Adrenal gland (tissue), 9 donors: ENCODE measurements at regions not wholly inside any gene's neighbourhood (a gene's known extent, or its start where the extent isn't known, plus 50 kb on each side); places are given as distances from the start of the nearest gene placed in this dataset.
"Not testable (repeated sequence)": the region's sequence is repeated elsewhere in the genome, so short reads cannot be mapped to it uniquely, and the experiment has no call there.

Experiments
- DNase-seq, 7 donors: peaks; one replicate each; pipeline ENCODE4 v3.0.0-alpha.2; 2019 to 2020
- H3K27ac ChIP-seq, 5 donors: fragments of 200-600 bp; sonication (generic) in 4 of 5; 1 replicate in 3 of 5; 2 replicates in 2 of 5; pipeline versions ENCODE4 v1.5.1 to v1.8.0; 2016 to 2020; ENCODE audit warnings: mild to moderate bottlenecking in 1 of 5
- H3K27me3 ChIP-seq: fragments of 200-600 bp; 2 replicates; pipeline ENCODE4 v1.8.0; 2021
- H3K36me3 ChIP-seq, 2 donors: fragments of 200-600 bp; replicated peaks in 1 of 2; 1 replicate in 1 of 2; 2 replicates in 1 of 2; pipeline versions ENCODE4 v1.5.1 to v1.8.0; 2018 to 2022
- H3K4me1 ChIP-seq, 2 donors: fragments of 200-600 bp; replicated peaks in 1 of 2; 1 replicate in 1 of 2; 2 replicates in 1 of 2; pipeline versions ENCODE4 v1.5.1 to v1.8.0; 2018 to 2021
- H3K4me3 ChIP-seq, 4 donors: fragments of 200-600 bp; sonication (generic) in 3 of 4; one replicate each; pipeline ENCODE4 v1.5.1; 2016 to 2018
- H3K9me3 ChIP-seq, 3 donors: fragments of 200-600 bp; sonication (generic) in 1 of 3; replicated peaks in 1 of 3; 1 replicate in 2 of 3; 2 replicates in 1 of 3; pipeline versions ENCODE4 v1.5.1 to v1.8.0; 2016 to 2021
- POLR2A ChIP-seq, 2 donors: fragments of 450-650 bp; IDR thresholded peaks; one replicate each; pipeline ENCODE4 v1.6.1; 2017; ENCODE audit warnings: antibody characterized with exemption in 2 of 2, mild to moderate bottlenecking in 2 of 2, moderate library complexity in 1 of 2
- WGBS, 4 donors: extraction: QIAGEN DNeasy Blood & Tissue Kit in 2 of 4; methylation state at CpG; one replicate each; pipeline versions ENCODE4 v1.1.5 to v1.1.7; 2013 to 2017; 5-methylcytosine and 5-hydroxymethylcytosine counted together
- intact Hi-C, 2 donors: fragments of 100-400 bp; cut with DNase I; formaldehyde crosslinking; loops; one replicate each; pipeline versions ENCODE4 v1.14.1 to v1.15.0; 2022 to 2023
- TF ChIP-seq, protein P1 (sequence below), 6 experiments: fragments of 450-650 bp in 4 of 6; fragments of 200-600 bp in 2 of 6; sonication (generic) in 1 of 6; IDR thresholded peaks; 1 replicate in 5 of 6; 2 replicates in 1 of 6; pipeline versions ENCODE4 v1.5.1 to v1.8.0; 2016 to 2021; ENCODE audit warnings: antibody characterized with exemption in 6 of 6, mild to moderate bottlenecking in 2 of 6, moderate library complexity in 1 of 6
- donor health status: healthy with polysubstance abuse.
- donor health status: Bipolar disorder and iron deficiency.
- donor health status: DM: yes; HTN: yes; CAD: no.
- donor health status: DM: no; HTN: no; CAD: no.
- donor health status: DM: no; HTN: no; CAD: no.

DNA sequence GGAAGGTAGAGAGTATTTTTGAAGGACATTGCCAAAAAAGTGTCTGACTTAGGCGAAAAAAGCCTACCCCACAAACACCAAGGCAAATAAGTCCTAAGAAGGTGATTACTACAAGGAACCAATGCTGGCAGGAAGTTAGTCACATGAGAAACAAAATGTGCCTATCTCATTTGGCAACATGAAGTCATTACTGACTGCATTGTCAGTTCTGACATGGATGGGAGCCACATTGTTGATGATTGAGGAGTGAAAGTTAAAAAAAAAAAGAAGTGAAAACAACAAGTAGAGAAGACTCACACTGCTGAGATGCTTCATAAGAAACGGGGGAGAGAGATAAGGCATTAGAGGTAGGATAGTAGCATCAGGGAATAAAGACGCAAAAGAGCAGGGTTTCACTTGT, 141.5 kb upstream of the FAT3 start:
- no peak for TF ChIP-seq POLR2A (IDR thresholded peaks at IDR 0.05)
- TF ChIP-seq, protein P1, sequence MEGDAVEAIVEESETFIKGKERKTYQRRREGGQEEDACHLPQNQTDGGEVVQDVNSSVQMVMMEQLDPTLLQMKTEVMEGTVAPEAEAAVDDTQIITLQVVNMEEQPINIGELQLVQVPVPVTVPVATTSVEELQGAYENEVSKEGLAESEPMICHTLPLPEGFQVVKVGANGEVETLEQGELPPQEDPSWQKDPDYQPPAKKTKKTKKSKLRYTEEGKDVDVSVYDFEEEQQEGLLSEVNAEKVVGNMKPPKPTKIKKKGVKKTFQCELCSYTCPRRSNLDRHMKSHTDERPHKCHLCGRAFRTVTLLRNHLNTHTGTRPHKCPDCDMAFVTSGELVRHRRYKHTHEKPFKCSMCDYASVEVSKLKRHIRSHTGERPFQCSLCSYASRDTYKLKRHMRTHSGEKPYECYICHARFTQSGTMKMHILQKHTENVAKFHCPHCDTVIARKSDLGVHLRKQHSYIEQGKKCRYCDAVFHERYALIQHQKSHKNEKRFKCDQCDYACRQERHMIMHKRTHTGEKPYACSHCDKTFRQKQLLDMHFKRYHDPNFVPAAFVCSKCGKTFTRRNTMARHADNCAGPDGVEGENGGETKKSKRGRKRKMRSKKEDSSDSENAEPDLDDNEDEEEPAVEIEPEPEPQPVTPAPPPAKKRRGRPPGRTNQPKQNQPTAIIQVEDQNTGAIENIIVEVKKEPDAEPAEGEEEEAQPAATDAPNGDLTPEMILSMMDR (IDR thresholded peaks at IDR 0.05) = no peak

DNA sequence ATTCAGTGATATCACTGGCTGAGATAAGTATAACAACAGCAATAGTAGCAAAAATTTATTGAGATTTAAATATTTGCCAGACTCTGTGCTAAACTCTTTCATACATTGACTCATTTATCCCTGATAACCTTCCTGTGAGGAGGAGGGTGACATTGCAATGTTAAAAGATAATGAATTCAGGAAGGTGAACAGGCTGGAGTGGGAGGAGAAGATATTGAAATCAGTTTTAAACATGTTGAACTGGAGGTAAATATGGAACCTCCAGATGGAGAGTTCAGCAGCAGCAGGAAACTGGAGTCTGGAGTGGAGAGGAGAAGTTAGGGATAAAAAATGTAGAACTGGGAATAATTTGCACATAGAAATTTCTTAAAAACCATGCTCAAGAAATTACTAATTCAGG, 142.0 kb upstream of the FAT3 start:
- H3K4me3 ChIP-seq = no peak overlapping the region
- intact Hi-C loops = no loop called here
- no peaks in the 10 kb centered on the region for H3K36me3 ChIP-seq
- H3K4me1 ChIP-seq = no peaks in the 10 kb centered on the region
- H3K27me3 ChIP-seq = no peaks in the 10 kb centered on the region
- no peak for DNase-seq
- TF ChIP-seq POLR2A (IDR thresholded peaks at IDR 0.05) = no peak
- TF ChIP-seq, protein P1 (IDR thresholded peaks at IDR 0.05) = no peak
- no peak overlapping the region for H3K27ac ChIP-seq
- H3K9me3 ChIP-seq = no peaks in the 10 kb centered on the region

More for the DNA sequence above, 141.5 kb upstream of the FAT3 start:
- Histone ChIP-seq H3K27me3 (no peaks in the 10 kb centered on the region), H3K4me3 (no peak overlapping the region), H3K4me1 (no peaks in the 10 kb centered on the region), H3K36me3 (no peaks in the 10 kb centered on the region), H3K27ac (no peak overlapping the region), H3K9me3 (no peaks in the 10 kb centered on the region)
- 53 to 73% (median 64%) methylated on average over 3 of the region's 3 CpGs for whole genome bisulfite sequencing, 4 donors
- intact Hi-C loops = no loop called here
- no peak for DNase-seq

DNA sequence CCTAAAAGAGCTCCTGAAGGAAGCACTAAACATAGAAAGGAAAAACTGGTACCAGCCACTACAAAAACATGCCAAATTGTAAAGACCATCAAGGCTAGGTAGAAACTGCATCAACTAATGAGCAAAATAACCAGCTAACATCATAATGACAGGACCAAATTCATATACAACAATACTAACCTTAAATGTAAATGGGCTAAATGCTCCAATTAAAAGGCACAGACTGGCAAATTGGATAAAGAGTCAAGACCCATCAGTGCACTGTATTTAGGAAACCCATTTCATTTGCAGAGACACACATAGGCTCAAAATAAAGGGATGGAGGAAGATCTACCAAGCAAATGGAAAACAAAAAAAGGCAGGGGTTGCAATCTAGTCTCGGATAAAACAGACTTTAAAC, 150.1 kb upstream of the FAT3 start:
- WGBS, 4 donors = 65 to 84% (median 74%) methylated on average over 1 of the region's 1 CpG
- H3K27ac ChIP-seq, H3K4me3 ChIP-seq, H3K9me3 ChIP-seq, H3K36me3 ChIP-seq, intact Hi-C loops, DNase-seq, H3K27me3 ChIP-seq, H3K4me1 ChIP-seq: not testable (repeated sequence)

DNA sequence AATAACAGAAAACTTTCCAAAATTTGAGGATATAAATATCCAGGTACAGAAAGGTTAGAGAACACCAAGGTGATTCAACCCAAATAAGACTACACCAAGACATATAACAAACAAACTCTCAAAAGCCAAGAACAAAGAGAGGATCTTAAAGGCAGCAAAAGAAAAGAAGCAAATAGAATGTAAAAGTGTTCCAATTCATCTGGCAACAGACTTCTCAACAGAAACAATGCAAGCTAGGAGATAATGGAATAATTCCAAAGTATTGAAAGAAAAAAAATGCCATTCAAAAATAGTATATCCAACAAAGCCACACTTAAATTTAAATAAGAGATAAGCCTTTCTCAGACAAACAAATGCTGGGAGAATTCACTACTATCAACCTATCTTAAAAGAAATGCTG, 153.0 kb upstream of the FAT3 start:
- no peak for TF ChIP-seq POLR2A (IDR thresholded peaks at IDR 0.05)
- TF ChIP-seq, protein P1 (IDR thresholded peaks at IDR 0.05) = no peak
- Histone ChIP-seq H3K27ac (no peak overlapping the region), H3K36me3 (no peaks in the 10 kb centered on the region), H3K9me3 (peaks cover 0 to 6% (median 0%) of the 10 kb centered on the region in 3 donors), H3K27me3 (no peaks in the 10 kb centered on the region), H3K4me3 (no peak overlapping the region), H3K4me1 (no peaks in the 10 kb centered on the region)
- intact Hi-C loops = no loop called here
- no peak for DNase-seq

DNA sequence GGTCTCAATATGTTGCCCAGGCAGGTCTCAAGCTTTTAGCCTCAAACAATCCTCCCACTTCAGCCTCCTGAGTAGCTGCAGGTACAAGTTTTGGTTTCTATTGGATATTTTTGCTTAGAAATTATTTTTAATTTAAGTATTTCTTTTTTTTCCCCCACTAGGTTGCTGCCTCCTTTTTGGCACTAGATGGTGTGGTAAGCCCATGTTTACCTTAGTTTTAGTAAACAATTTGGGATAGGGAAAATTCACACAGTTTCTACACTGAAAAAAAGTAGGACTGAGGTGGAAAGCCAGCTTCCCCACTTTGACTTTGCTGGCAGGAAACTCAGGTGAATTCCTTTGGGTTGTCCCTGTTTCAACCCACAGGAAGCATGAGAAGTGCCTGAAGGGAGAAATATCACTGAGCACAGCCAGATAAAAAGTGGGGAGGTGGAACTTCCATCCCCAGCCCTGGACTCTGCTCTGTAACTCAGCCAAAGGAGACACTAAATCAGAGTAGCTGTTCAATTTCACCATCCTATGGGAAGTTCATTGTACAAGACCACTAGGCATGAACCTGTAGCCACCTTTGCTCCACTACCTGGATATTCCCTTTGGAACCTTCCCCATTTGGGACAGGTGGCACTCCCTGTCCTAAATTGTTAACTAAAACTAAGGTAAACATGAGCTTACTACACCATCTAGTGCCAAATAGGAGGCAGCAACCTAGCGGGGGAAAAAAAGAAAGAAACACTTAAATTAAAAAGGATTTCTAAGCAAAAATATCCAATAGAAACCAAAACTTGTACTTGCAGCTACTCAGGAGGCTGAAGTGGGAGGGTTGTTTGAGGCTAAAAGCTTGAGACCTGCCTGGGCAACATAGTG, 154.4 kb upstream of the FAT3 start:
- H3K27me3 ChIP-seq = no peaks in the 10 kb centered on the region
- no peaks in the 10 kb centered on the region for H3K36me3 ChIP-seq
- 79 to 95% (median 79%) methylated on average over 1 of the region's 1 CpG for WGBS, 4 donors
- intact Hi-C loops = no loop called here
- no peak for DNase-seq
- H3K9me3 ChIP-seq = peaks cover 0 to 6% (median 0%) of the 10 kb centered on the region in 3 donors
- no peak overlapping the region for H3K4me3 ChIP-seq
- H3K27ac ChIP-seq = no peak overlapping the region
- TF ChIP-seq, protein P1 (IDR thresholded peaks at IDR 0.05) = no peak
- TF ChIP-seq POLR2A (IDR thresholded peaks at IDR 0.05) = no peak
- H3K4me1 ChIP-seq = no peaks in the 10 kb centered on the region
